ENCODE measurements at regions not wholly inside any gene's neighbourhood (a gene's known extent, or its start where the extent isn't known, plus 50 kb on each side); places are given as distances from the start of the nearest gene placed in this dataset.

GRCh38 chr15:96097661-96098060 lies 232.8 kb upstream of the NR2F2 start:
- no peaks in the 10 kb centered on the region for H3K4me1 Mint-ChIP-seq (ENCODE audit: low read depth)
- peaks cover 6% of the 10 kb centered on the region for H3K27me3 Mint-ChIP-seq
- no peaks in the 10 kb centered on the region for H3K36me3 Mint-ChIP-seq (ENCODE audit: low read depth)
- intact Hi-C loops (cut with micrococcal nuclease), result no loop called here
- H3K4me3 Mint-ChIP-seq, result no peak overlapping the region
- no peak overlapping the region for H3K27ac Mint-ChIP-seq
- H3K9me3 Mint-ChIP-seq, result no peaks in the 10 kb centered on the region
- ChIA-PET CTCF (no interaction called here), POLR2A (no interaction called here)
- ATAC-seq (no peak), DNase-seq (no peak)
- TF ChIP-seq CTCF (IDR thresholded peaks at IDR 0.05), result no peak

- CTCF ChIA-PET, result no interaction called here
- no peak overlapping the region for H3K27ac Mint-ChIP-seq
- H3K4me1 Mint-ChIP-seq (ENCODE audit: low read depth), result no peaks in the 10 kb centered on the region
- intact Hi-C loops (cut with micrococcal nuclease), result no loop called here
- ATAC-seq, result no peak
- no peaks in the 10 kb centered on the region for H3K36me3 Mint-ChIP-seq (ENCODE audit: low read depth)
- POLR2A ChIA-PET, result no interaction called here
- peaks cover 9% of the 10 kb centered on the region for H3K27me3 Mint-ChIP-seq
- H3K9me3 Mint-ChIP-seq, result no peaks in the 10 kb centered on the region
- H3K4me3 Mint-ChIP-seq, result no peak overlapping the region
- no peak for DNase-seq
- no peak for TF ChIP-seq CTCF (IDR thresholded peaks at IDR 0.05)
These were observed 227.9 kb upstream of the NR2F2 start for GRCh38 chr15:96102631-96103030.

GRCh38 chr15:96106181-96106580 lies 224.3 kb upstream of the NR2F2 start:
- POLR2A ChIA-PET, result no interaction called here

GRCh38 chr15:96106628-96107027 lies 223.9 kb upstream of the NR2F2 start:
- Mint-ChIP-seq H3K36me3 (ENCODE audit: low read depth) (no peaks in the 10 kb centered on the region), H3K27ac (no peak overlapping the region), H3K27me3 (peaks cover 3% of the 10 kb centered on the region), H3K4me1 (ENCODE audit: low read depth) (no peaks in the 10 kb centered on the region), H3K9me3 (no peaks in the 10 kb centered on the region), H3K4me3 (no peak overlapping the region)
- POLR2A ChIA-PET, result no interaction called here
- ATAC-seq, result no peak
- TF ChIP-seq CTCF (IDR thresholded peaks at IDR 0.05), result no peak
- intact Hi-C loops (cut with micrococcal nuclease), result no loop called here
- no peak for DNase-seq
- CTCF ChIA-PET, result no interaction called here

More at GRCh38 chr15:96106181-96106580, 224.3 kb upstream of the NR2F2 start:
- no peak overlapping the region for H3K4me3 Mint-ChIP-seq
- no peak overlapping the region for H3K27ac Mint-ChIP-seq
- H3K9me3 Mint-ChIP-seq, result no peaks in the 10 kb centered on the region
- intact Hi-C loops (cut with micrococcal nuclease), result no loop called here
- ATAC-seq, result no peak
- H3K27me3 Mint-ChIP-seq, result peaks cover 3% of the 10 kb centered on the region
- H3K4me1 Mint-ChIP-seq (ENCODE audit: low read depth), result no peaks in the 10 kb centered on the region
- TF ChIP-seq CTCF (IDR thresholded peaks at IDR 0.05), result no peak
- H3K36me3 Mint-ChIP-seq (ENCODE audit: low read depth), result no peaks in the 10 kb centered on the region
- DNase-seq, result no peak
- CTCF ChIA-PET, result no interaction called here

- ATAC-seq (no peak), DNase-seq (no peak)
- ChIA-PET CTCF (no interaction called here), POLR2A (no interaction called here)
- H3K4me1 Mint-ChIP-seq (ENCODE audit: low read depth), result no peaks in the 10 kb centered on the region
- TF ChIP-seq CTCF (IDR thresholded peaks at IDR 0.05), result no peak
- peaks cover 3% of the 10 kb centered on the region for H3K27me3 Mint-ChIP-seq
- no peaks in the 10 kb centered on the region for H3K9me3 Mint-ChIP-seq
- H3K27ac Mint-ChIP-seq, result no peak overlapping the region
- intact Hi-C loops (cut with micrococcal nuclease), result no loop called here
- no peak overlapping the region for H3K4me3 Mint-ChIP-seq
- H3K36me3 Mint-ChIP-seq (ENCODE audit: low read depth), result no peaks in the 10 kb centered on the region
These were observed 222.6 kb upstream of the NR2F2 start for GRCh38 chr15:96107916-96108315.

Data from activated CD8-positive, alpha-beta T cell treated with anti-CD3 and anti-CD28 coated beads for 36 hours (primary cell).